PC-3 (cell line): ENCODE measurements at regions not wholly inside any gene's neighbourhood (a gene's known extent, or its start where the extent isn't known, plus 50 kb on each side); places are given as distances from the start of the nearest gene placed in this dataset.

ENCODE experiments used
- CTCF ChIP-seq: fragments of 300-600 bp; sonication (generic); conservative IDR thresholded peaks from 2 replicates; pipeline ENCODE4 v1.5.1; 2017; ENCODE audit warnings: antibody characterized with exemption, low read depth, mild to moderate bottlenecking, low read length
- EZH2phosphoT487 ChIP-seq: fragments of 300-600 bp; sonication (generic); IDR thresholded peaks from 2 replicates; pipeline ENCODE4 v1.6.1; 2018; ENCODE audit warnings: mild to moderate bottlenecking, antibody characterized with exemption, low read length, borderline replicate concordance

- TF ChIP-seq EZH2phosphoT487 (no peak), CTCF (no peak)
These were observed 358.7 kb upstream of the TMPO start for GRCh38 chr12:98156697-98157096.
